ENCODE measurements at regions not wholly inside any gene's neighbourhood (a gene's known extent, or its start where the extent isn't known, plus 50 kb on each side); places are given as distances from the start of the nearest gene placed in this dataset.

DNA sequence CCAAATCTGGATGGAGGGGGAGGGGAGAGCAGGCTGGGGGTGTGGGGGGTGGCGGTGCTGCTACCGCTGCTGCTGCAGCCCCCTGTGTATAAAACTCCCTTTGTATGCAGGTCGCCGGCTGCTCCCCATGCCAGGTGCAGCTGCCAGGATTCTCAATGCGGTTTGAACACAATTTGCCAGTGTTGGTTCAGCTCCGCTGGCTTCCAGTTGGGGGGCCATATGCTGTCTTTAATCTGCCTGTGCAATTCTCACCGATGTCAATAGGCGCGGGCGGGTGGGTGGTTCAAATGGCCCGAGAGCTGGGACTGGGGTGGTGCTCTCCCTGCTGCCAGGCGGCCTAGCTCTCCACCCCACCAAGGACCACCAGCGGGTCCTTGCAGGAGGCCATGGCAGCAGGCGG, 257.6 kb downstream of the BCOR start:
- peaks cover 2% of the 10 kb centered on the region for H3K27me3 ChIP-seq (ENCODE audit: control insufficient read depth, insufficient read depth, low read length)

DNA sequence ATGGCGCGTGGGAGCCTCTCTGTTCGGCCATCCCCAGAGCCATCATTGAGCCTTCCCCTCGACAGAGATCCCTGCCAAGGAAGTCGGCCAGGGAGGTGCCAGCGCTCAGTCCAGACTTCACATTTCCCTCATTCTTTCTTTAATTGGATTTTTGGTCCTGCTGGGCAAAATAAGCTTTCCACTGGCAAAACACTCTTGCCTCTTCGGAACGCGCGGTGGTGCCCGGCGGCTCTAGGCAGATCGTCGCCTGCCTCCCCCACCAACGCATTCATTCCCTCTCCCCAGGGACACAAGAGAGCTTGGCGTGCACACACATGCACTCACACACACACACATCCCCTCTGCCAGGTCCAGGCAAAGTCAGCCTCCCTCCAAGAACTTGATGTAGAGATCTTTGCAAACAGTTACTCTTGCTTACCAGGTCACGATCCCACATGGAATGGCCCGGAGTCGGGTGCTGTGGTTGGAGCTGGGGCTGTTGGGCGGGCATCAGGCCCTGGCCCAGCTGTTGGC, 257.1 kb downstream of the BCOR start:
- Histone ChIP-seq H3K27me3 (ENCODE audit: control insufficient read depth, insufficient read depth, low read length) (peaks cover 2% of the 10 kb centered on the region), H3K36me3 (ENCODE audit: control insufficient read depth, insufficient read depth, low read length) (no peaks in the 10 kb centered on the region), H3K4me3 (ENCODE audit: low read depth, low read length) (no peak overlapping the region)
- TF ChIP-seq, protein P1, sequence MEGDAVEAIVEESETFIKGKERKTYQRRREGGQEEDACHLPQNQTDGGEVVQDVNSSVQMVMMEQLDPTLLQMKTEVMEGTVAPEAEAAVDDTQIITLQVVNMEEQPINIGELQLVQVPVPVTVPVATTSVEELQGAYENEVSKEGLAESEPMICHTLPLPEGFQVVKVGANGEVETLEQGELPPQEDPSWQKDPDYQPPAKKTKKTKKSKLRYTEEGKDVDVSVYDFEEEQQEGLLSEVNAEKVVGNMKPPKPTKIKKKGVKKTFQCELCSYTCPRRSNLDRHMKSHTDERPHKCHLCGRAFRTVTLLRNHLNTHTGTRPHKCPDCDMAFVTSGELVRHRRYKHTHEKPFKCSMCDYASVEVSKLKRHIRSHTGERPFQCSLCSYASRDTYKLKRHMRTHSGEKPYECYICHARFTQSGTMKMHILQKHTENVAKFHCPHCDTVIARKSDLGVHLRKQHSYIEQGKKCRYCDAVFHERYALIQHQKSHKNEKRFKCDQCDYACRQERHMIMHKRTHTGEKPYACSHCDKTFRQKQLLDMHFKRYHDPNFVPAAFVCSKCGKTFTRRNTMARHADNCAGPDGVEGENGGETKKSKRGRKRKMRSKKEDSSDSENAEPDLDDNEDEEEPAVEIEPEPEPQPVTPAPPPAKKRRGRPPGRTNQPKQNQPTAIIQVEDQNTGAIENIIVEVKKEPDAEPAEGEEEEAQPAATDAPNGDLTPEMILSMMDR (IDR thresholded peaks at IDR 0.05; ENCODE audit: insufficient read depth, low read length, poor library complexity, severe bottlenecking), result no peak
- DNase-seq (ENCODE audit: low read depth), result no peak

More for the DNA sequence above, 257.6 kb downstream of the BCOR start:
- no peak overlapping the region for H3K4me3 ChIP-seq (ENCODE audit: low read depth, low read length)
- TF ChIP-seq, protein P1 (IDR thresholded peaks at IDR 0.05; ENCODE audit: insufficient read depth, low read length, poor library complexity, severe bottlenecking), result no peak
- no peaks in the 10 kb centered on the region for H3K36me3 ChIP-seq (ENCODE audit: control insufficient read depth, insufficient read depth, low read length)
- DNase-seq (ENCODE audit: low read depth), result no peak

DNA sequence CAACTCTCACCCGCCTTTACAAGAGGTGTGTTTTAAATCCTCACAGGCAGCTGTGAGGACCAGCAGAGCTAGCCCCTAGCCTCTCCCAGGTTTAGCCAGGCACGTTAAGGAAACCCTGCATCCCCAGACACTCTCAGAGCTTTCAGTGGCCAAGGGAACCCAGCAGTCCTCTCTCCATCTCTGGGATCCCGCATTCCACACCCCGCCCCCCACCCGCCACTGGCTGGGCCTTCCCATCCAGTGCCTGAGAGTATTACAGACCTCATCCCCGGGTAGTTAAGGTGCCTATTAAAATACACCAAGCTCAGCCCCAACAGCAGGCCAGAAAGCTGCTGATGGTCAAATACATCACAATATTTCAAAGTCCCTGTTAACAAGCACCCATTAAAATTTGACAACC, 256.2 kb downstream of the BCOR start:
- Histone ChIP-seq H3K27me3 (ENCODE audit: control insufficient read depth, insufficient read depth, low read length) (peaks cover 2% of the 10 kb centered on the region), H3K4me3 (ENCODE audit: low read depth, low read length) (no peak overlapping the region), H3K36me3 (ENCODE audit: control insufficient read depth, insufficient read depth, low read length) (no peaks in the 10 kb centered on the region)
- TF ChIP-seq, protein P1 (IDR thresholded peaks at IDR 0.05; ENCODE audit: insufficient read depth, low read length, poor library complexity, severe bottlenecking), result no peak
- DNase-seq (ENCODE audit: low read depth), result no peak

DNA sequence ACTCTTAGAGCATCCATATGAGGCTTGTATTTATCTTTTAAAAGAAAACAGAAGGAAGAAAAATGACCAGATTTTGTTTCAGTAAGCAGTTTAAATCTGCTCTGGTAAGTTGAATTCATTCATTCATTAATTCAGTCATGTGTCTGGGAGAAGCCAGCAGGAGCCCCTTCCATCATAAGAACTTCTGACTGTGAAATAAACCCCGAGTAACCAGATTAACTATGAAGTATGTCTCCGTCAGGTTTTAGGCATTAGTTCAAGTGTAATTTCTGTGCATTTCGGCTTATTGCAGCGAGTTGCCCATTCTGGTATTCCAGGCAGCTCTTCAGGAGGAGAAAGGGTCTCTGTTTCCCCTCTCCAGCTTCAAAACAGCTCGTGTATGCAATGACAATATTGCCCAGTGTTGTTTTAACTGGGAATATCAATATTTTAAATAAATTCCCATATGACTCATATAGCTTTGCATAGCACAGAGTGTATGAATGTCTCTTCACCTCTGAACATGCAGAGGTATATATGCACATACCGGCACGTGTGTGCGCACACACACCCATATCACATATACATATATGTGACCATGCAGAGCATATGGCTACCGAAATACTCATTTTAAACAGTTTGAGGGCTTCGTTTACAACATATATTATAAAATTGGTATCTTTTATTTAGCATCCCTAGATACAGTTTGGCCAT, 255.3 kb downstream of the BCOR start:
- no peak overlapping the region for H3K4me3 ChIP-seq (ENCODE audit: low read depth, low read length)
- DNase-seq (ENCODE audit: low read depth), result no peak
- peaks cover 2% of the 10 kb centered on the region for H3K27me3 ChIP-seq (ENCODE audit: control insufficient read depth, insufficient read depth, low read length)
- no peaks in the 10 kb centered on the region for H3K36me3 ChIP-seq (ENCODE audit: control insufficient read depth, insufficient read depth, low read length)
- TF ChIP-seq, protein P1 (IDR thresholded peaks at IDR 0.05; ENCODE audit: insufficient read depth, low read length, poor library complexity, severe bottlenecking), result no peak

DNA sequence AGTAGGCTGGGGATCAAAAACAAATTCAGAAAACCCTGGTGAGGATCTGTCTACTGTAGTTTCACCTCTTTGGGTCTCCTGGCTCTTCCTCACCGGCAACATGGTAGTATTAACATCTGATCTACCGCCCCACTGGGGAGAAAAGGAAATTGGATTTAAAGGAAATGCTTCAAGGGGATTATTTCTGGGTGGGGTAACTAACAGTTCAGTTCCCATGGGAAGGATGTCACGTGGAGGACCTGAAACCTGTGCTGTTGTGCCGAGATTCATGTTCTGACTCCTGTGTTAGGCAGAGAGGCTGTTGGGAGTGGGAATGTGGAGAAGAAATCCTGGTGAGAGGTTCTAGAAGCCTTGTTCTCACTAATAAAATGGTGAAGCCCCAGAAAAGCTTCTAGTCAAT, 254.4 kb downstream of the BCOR start:
- H3K36me3 ChIP-seq (ENCODE audit: control insufficient read depth, insufficient read depth, low read length), result no peaks in the 10 kb centered on the region
- TF ChIP-seq, protein P1 (IDR thresholded peaks at IDR 0.05; ENCODE audit: insufficient read depth, low read length, poor library complexity, severe bottlenecking), result no peak

DNA sequence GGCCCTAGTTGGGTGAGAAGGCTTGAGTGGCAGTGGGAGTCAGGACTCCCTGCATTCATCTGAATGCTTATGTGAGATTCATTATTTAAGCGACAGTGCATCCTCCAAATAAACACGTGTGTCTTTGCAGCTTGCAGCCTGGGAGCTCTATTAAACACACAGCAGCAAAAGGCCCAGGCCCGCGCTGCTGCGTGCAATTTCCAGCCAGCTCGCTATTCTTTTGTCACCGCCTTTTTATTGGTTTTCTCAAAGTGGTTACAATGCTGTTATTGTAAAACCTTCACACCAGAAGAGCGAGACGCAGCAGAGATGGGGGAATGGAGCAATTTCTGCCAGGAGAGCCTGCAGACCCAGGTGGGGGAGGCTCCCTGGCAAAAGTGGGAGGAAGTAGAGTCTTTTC, 252.5 kb downstream of the BCOR start:
- H3K36me3 ChIP-seq (ENCODE audit: control insufficient read depth, insufficient read depth, low read length), result no peaks in the 10 kb centered on the region
- peaks cover 2% of the 10 kb centered on the region for H3K27me3 ChIP-seq (ENCODE audit: control insufficient read depth, insufficient read depth, low read length)
- TF ChIP-seq, protein P1 (IDR thresholded peaks at IDR 0.05; ENCODE audit: insufficient read depth, low read length, poor library complexity, severe bottlenecking), result no peak
- DNase-seq (ENCODE audit: low read depth), result no peak
- no peak overlapping the region for H3K4me3 ChIP-seq (ENCODE audit: low read depth, low read length)

More for the DNA sequence above, 254.4 kb downstream of the BCOR start:
- peaks cover 2% of the 10 kb centered on the region for H3K27me3 ChIP-seq (ENCODE audit: control insufficient read depth, insufficient read depth, low read length)
- no peak overlapping the region for H3K4me3 ChIP-seq (ENCODE audit: low read depth, low read length)
- no peak for DNase-seq (ENCODE audit: low read depth)
